Fibroblast of lung (primary cell): ENCODE measurements at regions not wholly inside any gene's neighbourhood (a gene's known extent, or its start where the extent isn't known, plus 50 kb on each side); places are given as distances from the start of the nearest gene placed in this dataset.

Experiments
- DNase-seq, 2 donors: peaks; one replicate each; pipeline versions ENCODE4 v3.0.0 to v3.0.0-alpha.2; 2010; ENCODE audit warnings: low read depth in 2 of 2
- H2AFZ ChIP-seq: 2 replicates; pipeline ENCODE4 v1.5.1; 2012; ENCODE audit warnings: low read length, control low read depth, inconsistent platforms
- H3K27ac ChIP-seq: 2 replicates; pipeline ENCODE4 v1.5.1; 2011; ENCODE audit warnings: low read length, control low read depth; ENCODE audit not compliant: insufficient read depth
- H3K27me3 ChIP-seq: 2 replicates; pipeline ENCODE4 v1.5.1; 2011; ENCODE audit warnings: mild to moderate bottlenecking, low read length; ENCODE audit not compliant: control insufficient read depth, insufficient read depth
- H3K36me3 ChIP-seq: 2 replicates; pipeline ENCODE4 v1.5.1; 2011; ENCODE audit warnings: low read length; ENCODE audit not compliant: control insufficient read depth, insufficient read depth
- H3K4me1 ChIP-seq: 2 replicates; pipeline ENCODE4 v1.5.1; 2011; ENCODE audit warnings: low read length; ENCODE audit not compliant: control insufficient read depth, insufficient read depth; ENCODE audit errors: extremely low read depth
- H3K4me2 ChIP-seq: 2 replicates; pipeline ENCODE4 v1.5.1; 2011; ENCODE audit warnings: low read length, control low read depth; ENCODE audit not compliant: insufficient read depth; ENCODE audit errors: extremely low read depth
- H3K4me3 ChIP-seq, 4 experiments: fragments of 200-600 bp in 1 of 4; sonication (generic) in 1 of 4; replicated peaks in 1 of 4; 2 replicates each; pipeline ENCODE4 v1.5.1; 2011 to 2016; ENCODE audit warnings: low read length in 4 of 4, low read depth in 3 of 4, mild to moderate bottlenecking in 3 of 4, control low read depth in 2 of 4, inconsistent platforms in 1 of 4, mixed read lengths in 1 of 4; ENCODE audit not compliant: insufficient read depth in 1 of 4; ENCODE audit errors: control extremely low read depth in 1 of 4
- H3K79me2 ChIP-seq: 2 replicates; pipeline ENCODE4 v1.5.1; 2012; ENCODE audit warnings: mild to moderate bottlenecking, low read length, inconsistent platforms; ENCODE audit not compliant: control insufficient read depth, insufficient read depth
- H3K9ac ChIP-seq: 2 replicates; pipeline ENCODE4 v1.5.1; 2011; ENCODE audit warnings: mild to moderate bottlenecking, low read length, control low read depth; ENCODE audit not compliant: insufficient read depth
- H3K9me3 ChIP-seq: 2 replicates; pipeline ENCODE4 v1.5.1; 2012; ENCODE audit warnings: low read depth, low read length; ENCODE audit not compliant: control insufficient read depth, insufficient read depth
- H4K20me1 ChIP-seq: 2 replicates; pipeline ENCODE4 v1.5.1; 2011; ENCODE audit warnings: low read length; ENCODE audit not compliant: control insufficient read depth, insufficient read depth; ENCODE audit errors: extremely low read depth
- CTCF ChIP-seq, 2 donors: IDR thresholded peaks in 1 of 2; conservative IDR thresholded peaks in 1 of 2; 1 replicate in 1 of 2; 2 replicates in 1 of 2; pipeline ENCODE4 v1.5.1; 2011 to 2012; ENCODE audit warnings: low read length in 2 of 2, control low read depth in 1 of 2, inconsistent platforms in 1 of 2, low read depth in 1 of 2, mild to moderate bottlenecking in 1 of 2
- EZH2 ChIP-seq: IDR thresholded peaks from 2 replicates; pipeline ENCODE4 v1.5.1; 2012; ENCODE audit warnings: low read length, control low read depth, mild to moderate bottlenecking; ENCODE audit errors: missing control alignments

- H3K79me2 ChIP-seq: no peaks in the 10 kb centered on the region
- no peaks in the 10 kb centered on the region for H3K9me3 ChIP-seq
- no peaks in the 10 kb centered on the region for H3K36me3 ChIP-seq
- no peak overlapping the region for H3K4me2 ChIP-seq
- no peaks in the 10 kb centered on the region for H4K20me1 ChIP-seq
- TF ChIP-seq EZH2 (no peak), CTCF (conservative IDR thresholded peaks at IDR 0.05 in 1 of 2, IDR thresholded peaks at IDR 0.05 in 1 of 2; ENCODE audit: low read depth in 1 of 2, low read length in 2 of 2) (no peak)
- H3K27me3 ChIP-seq: no peaks in the 10 kb centered on the region
- no peak overlapping the region for H2AFZ ChIP-seq
- no peak overlapping the region for H3K27ac ChIP-seq
- DNase-seq: no peak
- H3K9ac ChIP-seq: no peak overlapping the region
- peaks cover 2% of the 10 kb centered on the region for H3K4me1 ChIP-seq
- no peak overlapping the region for H3K4me3 ChIP-seq
These were observed 71.7 kb upstream of the SPRY4 start for GRCh38 chr5:142396436-142397038.

GRCh38 chr5:142395334-142395733 lies 70.5 kb upstream of the SPRY4 start:
- no peaks in the 10 kb centered on the region for H3K36me3 ChIP-seq
- no peaks in the 10 kb centered on the region for H3K9me3 ChIP-seq
- no peak overlapping the region for H3K27ac ChIP-seq
- no peak overlapping the region for H3K4me2 ChIP-seq
- H4K20me1 ChIP-seq: no peaks in the 10 kb centered on the region
- no peak overlapping the region for H3K9ac ChIP-seq
- peak in 1 of 2 donors; percentile 31 for DNase-seq
- no peak overlapping the region for H2AFZ ChIP-seq
- H3K79me2 ChIP-seq: no peaks in the 10 kb centered on the region
- TF ChIP-seq CTCF (conservative IDR thresholded peaks at IDR 0.05 in 1 of 2, IDR thresholded peaks at IDR 0.05 in 1 of 2; ENCODE audit: low read depth in 1 of 2, low read length in 2 of 2): no peak
- no peak for TF ChIP-seq EZH2
- no peak overlapping the region for H3K4me3 ChIP-seq
- H3K4me1 ChIP-seq: peaks cover 2% of the 10 kb centered on the region
- no peaks in the 10 kb centered on the region for H3K27me3 ChIP-seq

GRCh38 chr5:142391058-142391845 lies 66.4 kb upstream of the SPRY4 start:
- no peak for TF ChIP-seq CTCF (conservative IDR thresholded peaks at IDR 0.05 in 1 of 2, IDR thresholded peaks at IDR 0.05 in 1 of 2; ENCODE audit: low read depth in 1 of 2, low read length in 2 of 2)
- TF ChIP-seq EZH2: no peak
- Histone ChIP-seq H3K4me2 (no peak overlapping the region), H3K27ac (no peak overlapping the region), H2AFZ (no peak overlapping the region), H3K79me2 (no peaks in the 10 kb centered on the region), H3K4me3 (no peak overlapping the region), H3K9ac (no peak overlapping the region), H3K9me3 (no peaks in the 10 kb centered on the region), H3K36me3 (no peaks in the 10 kb centered on the region), H3K27me3 (no peaks in the 10 kb centered on the region), H4K20me1 (no peaks in the 10 kb centered on the region), H3K4me1 (peaks cover 7% of the 10 kb centered on the region)
- DNase-seq: no peak
